A673 (cell line): ENCODE measurements at regions not wholly inside any gene's neighbourhood (a gene's known extent, or its start where the extent isn't known, plus 50 kb on each side); places are given as distances from the start of the nearest gene placed in this dataset.

Experiments used
- BruUV-seq: library from RNA; stranded (reverse); fragments of 400-500 nt; replicated peaks from 2 replicates; lab custom pipeline; 2021; lab: Mats Ljungman, UMichigan
- CTCF ChIA-PET: fragments of 300-600 bp; sonication (Branson Sonifier 250); formaldehyde crosslinking; loops from one replicate; lab custom pipeline; 2022; ENCODE audit warnings: antibody characterized with exemption; lab: Charles Lee
- POLR2A ChIA-PET: fragments of 300-600 bp; sonication (Branson Sonifier 250); formaldehyde crosslinking; loops from one replicate; lab custom pipeline; 2022; ENCODE audit warnings: antibody characterized with exemption; ENCODE audit not compliant: low non-redundant PET; lab: Charles Lee
- DNase-seq: peaks from one replicate; pipeline ENCODE4 v3.0.0-alpha.2; 2015; ENCODE audit warnings: low spot score
- H3K27ac ChIP-seq: fragments of 200-600 bp; sonication (generic); 2 replicates; pipeline ENCODE4 v1.5.1; 2016; ENCODE audit warnings: mixed run types, low read depth, mild to moderate bottlenecking, mixed read lengths, antibody characterized with exemption, low read length; ENCODE audit not compliant: poor library complexity, severe bottlenecking
- H3K27me3 ChIP-seq: fragments of 200-600 bp; sonication (generic); replicated peaks from 2 replicates; pipeline ENCODE4 v1.6.1; 2017; ENCODE audit warnings: mixed run types, low read depth, mild to moderate bottlenecking, mixed read lengths, antibody characterized with exemption, low read length; ENCODE audit not compliant: insufficient read depth, poor library complexity
- H3K36me3 ChIP-seq: fragments of 200-600 bp; sonication (generic); 2 replicates; pipeline ENCODE4 v1.6.1; 2016; ENCODE audit warnings: mixed run types, mild to moderate bottlenecking, mixed read lengths, antibody characterized with exemption, low read length; ENCODE audit not compliant: insufficient read depth, poor library complexity, severe bottlenecking
- H3K4me1 ChIP-seq: fragments of 200-600 bp; sonication (generic); 2 replicates; pipeline ENCODE4 v1.6.1; 2017; ENCODE audit warnings: mixed run types, mild to moderate bottlenecking, mixed read lengths, antibody characterized with exemption, low read length; ENCODE audit not compliant: insufficient read depth, poor library complexity, severe bottlenecking
- H3K4me3 ChIP-seq: fragments of 200-600 bp; sonication (generic); 2 replicates; pipeline ENCODE4 v1.5.1; 2016; ENCODE audit warnings: low read depth, mixed run types, mild to moderate bottlenecking, mixed read lengths, low read length; ENCODE audit not compliant: poor library complexity, severe bottlenecking
- H3K9me3 ChIP-seq: fragments of 200-600 bp; sonication (generic); 2 replicates; pipeline ENCODE4 v1.6.1; 2016; ENCODE audit warnings: mixed run types, low read depth, mild to moderate bottlenecking, mixed read lengths, antibody characterized with exemption, low read length; ENCODE audit not compliant: poor library complexity, severe bottlenecking
- EZH2 ChIP-seq: fragments of 200-600 bp; sonication (generic); IDR thresholded peaks from 2 replicates; pipeline ENCODE4 v1.6.1; 2017; ENCODE audit warnings: borderline replicate concordance, low read depth, mild to moderate bottlenecking, mixed read lengths, antibody characterized with exemption, low read length; ENCODE audit not compliant: poor library complexity, severe bottlenecking
- intact Hi-C: fragments of 100-400 bp; cut with micrococcal nuclease; formaldehyde crosslinking; loops from one replicate; pipeline ENCODE4 v1.10.0; 2022; ENCODE audit not compliant: unreplicated experiment
- TF ChIP-seq, protein P1 (sequence below): fragments of 300-800, 200-600 bp; sonication (generic); conservative IDR thresholded peaks from 2 replicates; pipeline ENCODE4 v1.5.1; 2017; ENCODE audit warnings: low read depth, mild to moderate bottlenecking, antibody characterized with exemption, low read length, moderate library complexity, mixed read lengths

DNA sequence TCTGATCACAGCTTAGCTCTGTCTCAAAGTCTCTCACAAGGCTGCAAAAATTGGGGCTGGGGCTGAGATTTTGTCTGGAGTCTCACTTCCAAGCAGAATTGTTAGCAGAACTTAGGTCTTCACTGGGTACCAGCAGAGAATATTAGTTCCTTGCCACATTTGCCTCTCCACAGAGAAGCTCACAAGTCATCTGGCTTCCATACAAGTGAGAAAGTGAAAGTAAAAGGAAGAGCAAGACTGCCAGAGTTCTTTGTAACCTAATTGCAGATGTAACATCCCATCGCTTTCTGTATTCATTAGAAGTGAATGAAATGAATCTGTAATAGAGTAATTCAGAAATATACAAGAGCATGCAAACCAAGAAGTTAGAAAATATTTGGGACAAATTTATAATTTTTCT, 624.1 kb upstream of the GNPDA2 start:
- BruUV-seq = no TSS peak
- no peak for TF ChIP-seq EZH2
- TF ChIP-seq, protein P1, sequence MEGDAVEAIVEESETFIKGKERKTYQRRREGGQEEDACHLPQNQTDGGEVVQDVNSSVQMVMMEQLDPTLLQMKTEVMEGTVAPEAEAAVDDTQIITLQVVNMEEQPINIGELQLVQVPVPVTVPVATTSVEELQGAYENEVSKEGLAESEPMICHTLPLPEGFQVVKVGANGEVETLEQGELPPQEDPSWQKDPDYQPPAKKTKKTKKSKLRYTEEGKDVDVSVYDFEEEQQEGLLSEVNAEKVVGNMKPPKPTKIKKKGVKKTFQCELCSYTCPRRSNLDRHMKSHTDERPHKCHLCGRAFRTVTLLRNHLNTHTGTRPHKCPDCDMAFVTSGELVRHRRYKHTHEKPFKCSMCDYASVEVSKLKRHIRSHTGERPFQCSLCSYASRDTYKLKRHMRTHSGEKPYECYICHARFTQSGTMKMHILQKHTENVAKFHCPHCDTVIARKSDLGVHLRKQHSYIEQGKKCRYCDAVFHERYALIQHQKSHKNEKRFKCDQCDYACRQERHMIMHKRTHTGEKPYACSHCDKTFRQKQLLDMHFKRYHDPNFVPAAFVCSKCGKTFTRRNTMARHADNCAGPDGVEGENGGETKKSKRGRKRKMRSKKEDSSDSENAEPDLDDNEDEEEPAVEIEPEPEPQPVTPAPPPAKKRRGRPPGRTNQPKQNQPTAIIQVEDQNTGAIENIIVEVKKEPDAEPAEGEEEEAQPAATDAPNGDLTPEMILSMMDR = no peak
- H3K27me3 ChIP-seq = no peaks in the 10 kb centered on the region
- ChIA-PET CTCF (no interaction called here), POLR2A (no interaction called here)
- no peaks in the 10 kb centered on the region for H3K9me3 ChIP-seq
- peak overlapping the region; percentile 12 for H3K4me3 ChIP-seq
- peak; percentile 17 for DNase-seq
- H3K27ac ChIP-seq = peak overlapping the region; percentile 48
- H3K4me1 ChIP-seq = peaks cover 16% of the 10 kb centered on the region
- intact Hi-C loops = no loop called here
- no peaks in the 10 kb centered on the region for H3K36me3 ChIP-seq

DNA sequence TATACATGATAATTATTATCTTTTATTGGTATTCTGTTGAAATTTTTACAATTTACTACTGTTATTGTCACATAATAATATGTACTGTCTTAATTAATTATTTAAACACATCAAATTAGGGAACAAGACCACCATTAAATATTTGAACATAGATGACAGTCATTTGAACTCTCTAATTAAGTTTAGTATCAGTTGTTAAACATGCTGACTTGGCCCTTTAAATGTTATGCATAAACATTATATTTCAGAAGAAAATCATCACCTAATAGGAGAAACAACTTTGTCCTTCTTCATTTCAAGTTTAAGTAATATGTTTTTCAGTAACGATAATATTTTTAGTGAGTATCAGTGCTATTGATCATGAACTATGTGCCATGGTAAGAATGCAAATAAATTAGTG, 623.5 kb upstream of the GNPDA2 start:
- no peak overlapping the region for H3K27ac ChIP-seq
- H3K4me3 ChIP-seq = no peak overlapping the region
- peaks cover 19% of the 10 kb centered on the region for H3K4me1 ChIP-seq
- ChIA-PET CTCF (no interaction called here), POLR2A (no interaction called here)
- no peaks in the 10 kb centered on the region for H3K27me3 ChIP-seq
- no peaks in the 10 kb centered on the region for H3K36me3 ChIP-seq
- no peaks in the 10 kb centered on the region for H3K9me3 ChIP-seq
- no peak for DNase-seq
- intact Hi-C loops = no loop called here
- TF ChIP-seq, protein P1 = no peak
- no peak for TF ChIP-seq EZH2
- BruUV-seq = no TSS peak

DNA sequence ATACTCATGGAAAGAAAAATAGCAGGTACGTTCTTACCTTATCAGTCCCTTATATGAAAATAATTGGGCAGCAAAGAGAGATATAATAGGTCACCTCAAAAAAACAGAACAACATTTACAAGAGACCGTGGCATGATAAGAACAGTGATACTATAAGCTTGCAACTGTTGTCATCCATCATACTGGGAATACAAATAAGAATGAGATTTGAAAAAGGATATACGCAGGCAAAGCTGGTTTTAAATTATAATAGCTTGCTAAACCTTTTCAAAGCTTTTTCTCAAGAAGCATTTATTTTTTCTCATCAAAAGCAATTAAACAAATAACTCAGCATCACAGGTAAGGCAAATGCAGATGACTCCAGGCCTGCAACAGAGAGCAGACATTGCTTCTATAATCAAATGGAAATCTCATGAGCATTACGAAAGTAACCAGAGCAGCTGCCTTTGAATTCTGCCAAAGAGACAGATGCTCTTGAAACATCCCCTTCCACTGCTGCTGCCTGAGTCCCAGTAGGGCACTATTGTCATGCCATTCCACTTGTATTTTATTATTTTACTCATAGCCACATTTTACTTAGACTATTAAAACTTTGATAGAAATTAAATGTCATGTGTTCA, 620.6 kb upstream of the GNPDA2 start:
- no peak overlapping the region for H3K4me3 ChIP-seq
- POLR2A ChIA-PET = no interaction called here
- no TSS peak for BruUV-seq
- CTCF ChIA-PET = no interaction called here
- no peaks in the 10 kb centered on the region for H3K36me3 ChIP-seq
- no peaks in the 10 kb centered on the region for H3K27me3 ChIP-seq
- TF ChIP-seq, protein P1 = no peak
- TF ChIP-seq EZH2 = no peak
- DNase-seq = peak; percentile 59
- H3K4me1 ChIP-seq = peaks cover 22% of the 10 kb centered on the region
- H3K27ac ChIP-seq = no peak overlapping the region
- no peaks in the 10 kb centered on the region for H3K9me3 ChIP-seq
- intact Hi-C loops = no loop called here
